ENCODE measurements at regions not wholly inside any gene's neighbourhood (a gene's known extent, or its start where the extent isn't known, plus 50 kb on each side); places are given as distances from the start of the nearest gene placed in this dataset.

DNA sequence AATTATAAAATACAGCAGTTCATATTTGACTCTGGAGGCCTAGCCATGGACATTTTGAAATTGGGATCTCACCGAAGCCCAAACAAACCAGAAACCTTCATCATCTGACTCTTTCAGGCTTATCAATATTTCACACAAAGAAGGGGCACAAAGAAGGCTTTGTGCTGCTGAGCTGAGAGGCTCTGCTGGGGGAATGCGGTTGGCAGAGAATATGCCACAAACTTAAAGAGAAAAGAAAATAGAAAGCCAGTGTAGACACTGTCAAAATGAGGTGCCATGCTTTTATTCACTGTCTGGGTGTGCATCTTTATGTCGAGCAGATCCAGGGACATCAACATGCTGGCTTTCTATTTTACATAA is 162.6 kb downstream of the QPCT start:
- CTCF ChIA-PET (ENCODE audit: low intra/inter-chr PET ratio): no interaction called here
- Histone ChIP-seq H4K20me1 (replicated peaks; ENCODE audit: control insufficient read depth, insufficient read depth, low read length) (no peaks in the 10 kb centered on the region), H3K9me3 (replicated peaks; ENCODE audit: control insufficient read depth, insufficient read depth, low read depth, low read length) (no peaks in the 10 kb centered on the region), H3K4me3 (no peak overlapping the region), H3K4me1 (replicated peaks in 1 of 2; ENCODE audit: control insufficient read depth in 2 of 2, insufficient read depth in 2 of 2, low read length in 2 of 2) (no peaks in the 10 kb centered on the region; a peak in 1 of 5 replicates), H3K27ac (ENCODE audit: extremely low read depth, low read depth, low read length) (no peak overlapping the region), H3K36me3 (ENCODE audit: control insufficient read depth, insufficient read depth, low read length) (no peaks in the 10 kb centered on the region), H3K27me3 (ENCODE audit: control insufficient read depth in 2 of 2, insufficient read depth in 2 of 2, low read length in 2 of 2) (peaks cover 0 to 6% of the 10 kb centered on the region in 2 experiments; a peak in 2 of 5 replicates), H3K9me1 (ENCODE audit: control insufficient read depth, insufficient read depth, low read length) (no peaks in the 10 kb centered on the region), H3K4me2 (ENCODE audit: insufficient read depth, low read length) (no peak overlapping the region), H3K9ac (ENCODE audit: insufficient read depth in 1 of 2, low read depth in 2 of 2, low read length in 2 of 2) (no peak overlapping the region), H2AFZ (ENCODE audit: low read depth, low read length) (no peak overlapping the region), H3K79me2 (ENCODE audit: control insufficient read depth, insufficient read depth, low read length) (no peaks in the 10 kb centered on the region)
- 3% methylated on average over 3 of the region's 3 CpGs for WGBS (ENCODE audit: insufficient coverage, low coverage, missing lambda C conversion rate)
- POLR2A ChIA-PET: no interaction called here
- FAIRE-seq (no peak), ATAC-seq (no peak), DNase-seq (ENCODE audit: extremely low read depth in 1 of 4, low spot score in 3 of 4) (no peak)
- TF ChIP-seq FOSL1 (tag; conservative IDR thresholded peaks at IDR 0.05) (no peak), ELF4 (CRISPR knock-in tag; IDR thresholded peaks at IDR 0.05) (no peak), MAFG (tag; conservative IDR thresholded peaks at IDR 0.05) (no peak), NFE2L1 (tag; IDR thresholded peaks at IDR 0.05; ENCODE audit: borderline replicate concordance, low read depth) (no peak), XRCC5 (IDR thresholded peaks at IDR 0.05; ENCODE audit: low read depth, low read length) (no peak), IRF2 (CRISPR knock-in tag; IDR thresholded peaks at IDR 0.05) (no peak), E2F3 (CRISPR knock-in tag; IDR thresholded peaks at IDR 0.05) (no peak), ZNF253 (CRISPR knock-in tag; conservative IDR thresholded peaks at IDR 0.05) (no peak), TRIM24 (IDR thresholded peaks at IDR 0.05) (no peak)
- TF ChIP-seq, protein P1, sequence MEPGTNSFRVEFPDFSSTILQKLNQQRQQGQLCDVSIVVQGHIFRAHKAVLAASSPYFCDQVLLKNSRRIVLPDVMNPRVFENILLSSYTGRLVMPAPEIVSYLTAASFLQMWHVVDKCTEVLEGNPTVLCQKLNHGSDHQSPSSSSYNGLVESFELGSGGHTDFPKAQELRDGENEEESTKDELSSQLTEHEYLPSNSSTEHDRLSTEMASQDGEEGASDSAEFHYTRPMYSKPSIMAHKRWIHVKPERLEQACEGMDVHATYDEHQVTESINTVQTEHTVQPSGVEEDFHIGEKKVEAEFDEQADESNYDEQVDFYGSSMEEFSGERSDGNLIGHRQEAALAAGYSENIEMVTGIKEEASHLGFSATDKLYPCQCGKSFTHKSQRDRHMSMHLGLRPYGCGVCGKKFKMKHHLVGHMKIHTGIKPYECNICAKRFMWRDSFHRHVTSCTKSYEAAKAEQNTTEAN (CRISPR knock-in tag; IDR thresholded peaks at IDR 0.05): no peak
- BruUV-seq (replicated peaks): no TSS peak
- intact Hi-C loops (cut with micrococcal nuclease) (no loop called here), in situ Hi-C loops (cut with MboI) (no loop called here)

Measured in K562 (cell line).